PFSK-1 (cell line): ENCODE measurements at regions not wholly inside any gene's neighbourhood (a gene's known extent, or its start where the extent isn't known, plus 50 kb on each side); places are given as distances from the start of the nearest gene placed in this dataset.

Source experiments
- FOXP2 ChIP-seq: optimal IDR thresholded peaks from 2 replicates; pipeline ENCODE3; 2011; ENCODE audit warnings: borderline replicate concordance, control low read depth, inconsistent platforms; ENCODE audit not compliant: insufficient read depth; ENCODE audit errors: extremely low read length, extremely low read depth
- POLR2AphosphoS5 ChIP-seq: IDR thresholded peaks from 2 replicates; pipeline ENCODE4 v1.6.1; 2012; ENCODE audit warnings: low read depth, mild to moderate bottlenecking, control low read depth, low read length, moderate library complexity
- REST ChIP-seq, 2 experiments: IDR thresholded peaks; 2 replicates each; pipeline versions ENCODE4 v1.6.1 to v1.8.0; 2011 to 2012; ENCODE audit warnings: low read depth in 2 of 2, low read length in 2 of 2, control low read depth in 1 of 2, inconsistent platforms in 1 of 2, mild to moderate bottlenecking in 1 of 2, moderate library complexity in 1 of 2; ENCODE audit not compliant: insufficient read depth in 1 of 2
- SIN3A ChIP-seq: IDR thresholded peaks from 2 replicates; pipeline ENCODE4 v1.6.1; 2012; ENCODE audit warnings: mild to moderate bottlenecking, low read length, moderate library complexity, borderline replicate concordance; ENCODE audit not compliant: insufficient read depth
- TAF1 ChIP-seq: IDR thresholded peaks from 2 replicates; pipeline ENCODE4 v1.6.1; 2012; ENCODE audit warnings: low read length, control low read depth, borderline replicate concordance; ENCODE audit not compliant: insufficient read depth

GRCh38 chr2:177153805-177154204 lies 58.8 kb upstream of the HNRNPA3 start:
- TF ChIP-seq REST (IDR thresholded peaks at IDR 0.05; ENCODE audit: insufficient read depth in 1 of 2, low read depth in 2 of 2, low read length in 2 of 2) (no peak), FOXP2 (no peak), SIN3A (no peak), TAF1 (no peak), POLR2AphosphoS5 (no peak)

DNA sequence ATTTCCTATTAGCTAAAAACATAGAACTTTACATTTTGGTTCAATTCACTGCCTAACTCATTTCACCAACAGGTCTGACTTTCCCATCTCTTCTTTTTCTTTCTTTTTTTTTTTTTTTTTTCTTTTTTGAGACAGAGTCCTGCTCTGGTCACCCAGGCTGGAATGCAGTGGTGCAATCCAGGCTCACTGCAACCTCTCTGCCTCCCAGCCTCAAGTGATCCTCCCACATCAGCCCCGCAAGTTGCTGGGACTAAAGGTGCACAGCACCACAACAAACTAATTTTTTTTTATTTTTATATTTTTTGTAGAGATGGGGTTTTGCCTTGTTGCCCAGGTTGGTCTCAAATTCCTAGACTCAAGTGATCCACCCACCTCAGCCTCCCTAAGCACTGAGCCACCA lies 57.8 kb upstream of the HNRNPA3 start:
- TF ChIP-seq FOXP2: no peak
- no peak for TF ChIP-seq SIN3A
- TF ChIP-seq REST (IDR thresholded peaks at IDR 0.05; ENCODE audit: insufficient read depth in 1 of 2, low read depth in 2 of 2, low read length in 2 of 2): no peak
- no peak for TF ChIP-seq TAF1
- TF ChIP-seq POLR2AphosphoS5: no peak

GRCh38 chr2:177155631-177156030 lies 57.0 kb upstream of the HNRNPA3 start:
- TF ChIP-seq REST (IDR thresholded peaks at IDR 0.05; ENCODE audit: insufficient read depth in 1 of 2, low read depth in 2 of 2, low read length in 2 of 2) (no peak), POLR2AphosphoS5 (no peak), FOXP2 (no peak), TAF1 (no peak), SIN3A (no peak)

DNA sequence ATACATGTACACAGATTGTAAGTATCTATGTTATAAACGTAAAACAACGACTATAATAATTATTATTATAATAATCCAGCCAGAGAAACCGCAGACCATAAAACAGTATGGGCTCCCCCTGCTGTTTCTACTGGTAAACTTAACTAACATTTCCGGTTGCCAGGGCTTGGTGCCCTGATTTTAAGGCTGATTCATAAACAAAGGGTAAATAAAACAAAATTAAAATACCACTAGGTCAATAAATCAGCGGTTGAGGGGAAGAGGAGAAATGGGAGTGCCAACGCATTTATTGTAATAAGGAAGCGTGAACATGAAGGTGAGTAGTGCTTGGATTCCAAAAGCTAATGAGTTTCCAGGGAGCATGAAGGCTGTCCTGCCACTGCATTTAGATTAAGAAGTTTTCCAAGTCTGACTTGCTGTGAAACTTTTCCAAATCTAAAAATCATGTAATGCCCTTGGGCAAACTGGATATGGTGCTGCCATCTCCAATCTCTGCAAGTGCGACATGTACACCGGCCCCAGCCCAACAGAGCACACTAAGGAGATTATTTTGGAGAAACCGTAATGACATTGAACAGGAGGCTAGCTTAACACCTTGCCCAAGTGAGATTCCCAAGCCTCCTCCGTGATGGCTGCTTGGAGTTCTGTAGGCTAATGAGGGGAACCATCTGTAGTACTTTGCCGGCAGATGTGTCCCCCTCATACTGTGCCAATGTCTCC lies 50.7 kb upstream of the HNRNPA3 start:
- TF ChIP-seq SIN3A (no peak), REST (IDR thresholded peaks at IDR 0.05; ENCODE audit: insufficient read depth in 1 of 2, low read depth in 2 of 2, low read length in 2 of 2) (no peak), TAF1 (no peak), FOXP2 (no peak), POLR2AphosphoS5 (no peak)
